GM23338 (cell line): ENCODE measurements at regions not wholly inside any gene's neighbourhood (a gene's known extent, or its start where the extent isn't known, plus 50 kb on each side); places are given as distances from the start of the nearest gene placed in this dataset.
"Not testable (repeated sequence)": the region's sequence is repeated elsewhere in the genome, so short reads cannot be mapped to it uniquely, and the experiment has no call there.

ENCODE experiments used
- EZH2 ChIP-seq: fragments of 200-600 bp; sonication (generic); IDR thresholded peaks from one replicate; pipeline ENCODE4 v1.8.0; 2017; ENCODE audit warnings: antibody characterized with exemption, mild to moderate bottlenecking, low read depth; ENCODE audit not compliant: unreplicated experiment
- EZH2phosphoT487 ChIP-seq: fragments of 200-600 bp; sonication (generic); IDR thresholded peaks from one replicate; pipeline ENCODE4 v1.8.1; 2018; ENCODE audit warnings: antibody characterized with exemption; ENCODE audit not compliant: unreplicated experiment
- POLR2AphosphoS5 ChIP-seq: IDR thresholded peaks from 2 replicates; pipeline ENCODE4 v1.6.1; 2016; ENCODE audit warnings: antibody characterized with exemption, low read depth
- STAT1 ChIP-seq: IDR thresholded peaks from one replicate; pipeline ENCODE4 v1.6.1; 2016; ENCODE audit warnings: antibody characterized with exemption; ENCODE audit not compliant: unreplicated experiment
- TF ChIP-seq, protein P1 (sequence below), 2 experiments: fragments of 200-600 bp in 1 of 2; sonication (generic) in 1 of 2; conservative IDR thresholded peaks; 2 replicates each; pipeline versions ENCODE4 v1.5.1 to v1.6.1; 2016 to 2017; ENCODE audit warnings: antibody characterized with exemption in 2 of 2, low read depth in 2 of 2, mild to moderate bottlenecking in 2 of 2, moderate library complexity in 1 of 2
- TF ChIP-seq, protein P2 (sequence below): fragments of 250-450 bp; sonication (Bioruptor Pico); IDR thresholded peaks from 2 replicates; pipeline ENCODE4 v1.5.0; 2020; ENCODE audit warnings: mild to moderate bottlenecking, moderate library complexity
- TF ChIP-seq, protein P3 (sequence below): IDR thresholded peaks from 2 replicates; pipeline ENCODE4 v1.6.1; 2016; ENCODE audit warnings: antibody characterized with exemption
- TF ChIP-seq, protein P4 (sequence below): IDR thresholded peaks from one replicate; pipeline ENCODE4 v1.6.1; 2018; ENCODE audit warnings: antibody characterized with exemption; ENCODE audit not compliant: unreplicated experiment

DNA sequence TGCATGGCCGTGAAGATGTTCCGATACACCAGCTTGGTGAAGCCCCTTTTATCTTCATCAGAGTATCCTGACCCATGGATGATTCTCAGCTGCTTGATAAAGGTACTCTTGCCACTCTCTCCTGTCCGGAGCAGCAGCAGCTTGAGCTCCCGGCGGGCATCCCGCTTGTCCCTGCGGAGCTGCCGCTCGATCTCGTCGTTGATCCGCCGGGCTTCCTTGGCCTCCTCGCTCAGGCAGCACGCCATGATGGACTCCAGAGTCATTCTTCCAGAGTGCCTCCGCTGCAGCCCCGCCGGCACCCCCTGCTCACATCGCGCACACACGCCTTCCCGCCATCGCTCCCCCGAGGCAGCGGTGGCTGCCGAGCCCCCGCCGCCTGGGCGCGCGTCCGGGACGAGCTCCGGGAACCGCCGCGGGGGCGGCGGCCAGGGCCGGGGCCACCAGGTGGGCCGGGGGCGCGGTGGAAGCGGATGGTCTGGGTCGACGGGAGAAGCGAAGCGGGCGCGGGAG lies 51.3 kb upstream of the TUBA3D start:
- TF ChIP-seq POLR2AphosphoS5, EZH2phosphoT487, EZH2, STAT1: not testable (repeated sequence)
- TF ChIP-seq, protein P1, sequence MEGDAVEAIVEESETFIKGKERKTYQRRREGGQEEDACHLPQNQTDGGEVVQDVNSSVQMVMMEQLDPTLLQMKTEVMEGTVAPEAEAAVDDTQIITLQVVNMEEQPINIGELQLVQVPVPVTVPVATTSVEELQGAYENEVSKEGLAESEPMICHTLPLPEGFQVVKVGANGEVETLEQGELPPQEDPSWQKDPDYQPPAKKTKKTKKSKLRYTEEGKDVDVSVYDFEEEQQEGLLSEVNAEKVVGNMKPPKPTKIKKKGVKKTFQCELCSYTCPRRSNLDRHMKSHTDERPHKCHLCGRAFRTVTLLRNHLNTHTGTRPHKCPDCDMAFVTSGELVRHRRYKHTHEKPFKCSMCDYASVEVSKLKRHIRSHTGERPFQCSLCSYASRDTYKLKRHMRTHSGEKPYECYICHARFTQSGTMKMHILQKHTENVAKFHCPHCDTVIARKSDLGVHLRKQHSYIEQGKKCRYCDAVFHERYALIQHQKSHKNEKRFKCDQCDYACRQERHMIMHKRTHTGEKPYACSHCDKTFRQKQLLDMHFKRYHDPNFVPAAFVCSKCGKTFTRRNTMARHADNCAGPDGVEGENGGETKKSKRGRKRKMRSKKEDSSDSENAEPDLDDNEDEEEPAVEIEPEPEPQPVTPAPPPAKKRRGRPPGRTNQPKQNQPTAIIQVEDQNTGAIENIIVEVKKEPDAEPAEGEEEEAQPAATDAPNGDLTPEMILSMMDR (conservative IDR thresholded peaks at IDR 0.05; ENCODE audit: low read depth in 2 of 2): not testable (repeated sequence)
- TF ChIP-seq, protein P2, sequence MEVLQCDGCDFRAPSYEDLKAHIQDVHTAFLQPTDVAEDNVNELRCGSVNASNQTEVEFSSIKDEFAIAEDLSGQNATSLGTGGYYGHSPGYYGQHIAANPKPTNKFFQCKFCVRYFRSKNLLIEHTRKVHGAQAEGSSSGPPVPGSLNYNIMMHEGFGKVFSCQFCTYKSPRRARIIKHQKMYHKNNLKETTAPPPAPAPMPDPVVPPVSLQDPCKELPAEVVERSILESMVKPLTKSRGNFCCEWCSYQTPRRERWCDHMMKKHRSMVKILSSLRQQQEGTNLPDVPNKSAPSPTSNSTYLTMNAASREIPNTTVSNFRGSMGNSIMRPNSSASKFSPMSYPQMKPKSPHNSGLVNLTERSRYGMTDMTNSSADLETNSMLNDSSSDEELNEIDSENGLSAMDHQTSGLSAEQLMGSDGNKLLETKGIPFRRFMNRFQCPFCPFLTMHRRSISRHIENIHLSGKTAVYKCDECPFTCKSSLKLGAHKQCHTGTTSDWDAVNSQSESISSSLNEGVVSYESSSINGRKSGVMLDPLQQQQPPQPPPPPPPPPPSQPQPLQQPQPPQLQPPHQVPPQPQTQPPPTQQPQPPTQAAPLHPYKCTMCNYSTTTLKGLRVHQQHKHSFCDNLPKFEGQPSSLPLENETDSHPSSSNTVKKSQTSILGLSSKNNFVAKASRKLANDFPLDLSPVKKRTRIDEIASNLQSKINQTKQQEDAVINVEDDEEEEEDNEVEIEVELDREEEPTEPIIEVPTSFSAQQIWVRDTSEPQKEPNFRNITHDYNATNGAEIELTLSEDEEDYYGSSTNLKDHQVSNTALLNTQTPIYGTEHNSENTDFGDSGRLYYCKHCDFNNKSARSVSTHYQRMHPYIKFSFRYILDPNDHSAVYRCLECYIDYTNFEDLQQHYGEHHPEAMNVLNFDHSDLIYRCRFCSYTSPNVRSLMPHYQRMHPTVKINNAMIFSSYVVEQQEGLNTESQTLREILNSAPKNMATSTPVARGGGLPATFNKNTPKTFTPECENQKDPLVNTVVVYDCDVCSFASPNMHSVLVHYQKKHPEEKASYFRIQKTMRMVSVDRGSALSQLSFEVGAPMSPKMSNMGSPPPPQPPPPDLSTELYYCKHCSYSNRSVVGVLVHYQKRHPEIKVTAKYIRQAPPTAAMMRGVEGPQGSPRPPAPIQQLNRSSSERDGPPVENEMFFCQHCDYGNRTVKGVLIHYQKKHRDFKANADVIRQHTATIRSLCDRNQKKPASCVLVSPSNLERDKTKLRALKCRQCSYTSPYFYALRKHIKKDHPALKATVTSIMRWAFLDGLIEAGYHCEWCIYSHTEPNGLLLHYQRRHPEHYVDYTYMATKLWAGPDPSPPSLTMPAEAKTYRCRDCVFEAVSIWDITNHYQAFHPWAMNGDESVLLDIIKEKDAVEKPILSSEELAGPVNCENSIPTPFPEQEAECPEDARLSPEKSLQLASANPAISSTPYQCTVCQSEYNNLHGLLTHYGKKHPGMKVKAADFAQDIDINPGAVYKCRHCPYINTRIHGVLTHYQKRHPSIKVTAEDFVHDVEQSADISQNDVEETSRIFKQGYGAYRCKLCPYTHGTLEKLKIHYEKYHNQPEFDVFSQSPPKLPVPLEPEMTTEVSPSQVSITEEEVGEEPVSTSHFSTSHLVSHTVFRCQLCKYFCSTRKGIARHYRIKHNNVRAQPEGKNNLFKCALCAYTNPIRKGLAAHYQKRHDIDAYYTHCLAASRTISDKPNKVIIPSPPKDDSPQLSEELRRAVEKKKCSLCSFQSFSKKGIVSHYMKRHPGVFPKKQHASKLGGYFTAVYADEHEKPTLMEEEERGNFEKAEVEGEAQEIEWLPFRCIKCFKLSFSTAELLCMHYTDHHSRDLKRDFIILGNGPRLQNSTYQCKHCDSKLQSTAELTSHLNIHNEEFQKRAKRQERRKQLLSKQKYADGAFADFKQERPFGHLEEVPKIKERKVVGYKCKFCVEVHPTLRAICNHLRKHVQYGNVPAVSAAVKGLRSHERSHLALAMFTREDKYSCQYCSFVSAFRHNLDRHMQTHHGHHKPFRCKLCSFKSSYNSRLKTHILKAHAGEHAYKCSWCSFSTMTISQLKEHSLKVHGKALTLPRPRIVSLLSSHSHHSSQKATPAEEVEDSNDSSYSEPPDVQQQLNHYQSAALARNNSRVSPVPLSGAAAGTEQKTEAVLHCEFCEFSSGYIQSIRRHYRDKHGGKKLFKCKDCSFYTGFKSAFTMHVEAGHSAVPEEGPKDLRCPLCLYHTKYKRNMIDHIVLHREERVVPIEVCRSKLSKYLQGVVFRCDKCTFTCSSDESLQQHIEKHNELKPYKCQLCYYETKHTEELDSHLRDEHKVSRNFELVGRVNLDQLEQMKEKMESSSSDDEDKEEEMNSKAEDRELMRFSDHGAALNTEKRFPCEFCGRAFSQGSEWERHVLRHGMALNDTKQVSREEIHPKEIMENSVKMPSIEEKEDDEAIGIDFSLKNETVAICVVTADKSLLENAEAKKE (CRISPR knock-in tag): not testable (repeated sequence)
- TF ChIP-seq, protein P3, sequence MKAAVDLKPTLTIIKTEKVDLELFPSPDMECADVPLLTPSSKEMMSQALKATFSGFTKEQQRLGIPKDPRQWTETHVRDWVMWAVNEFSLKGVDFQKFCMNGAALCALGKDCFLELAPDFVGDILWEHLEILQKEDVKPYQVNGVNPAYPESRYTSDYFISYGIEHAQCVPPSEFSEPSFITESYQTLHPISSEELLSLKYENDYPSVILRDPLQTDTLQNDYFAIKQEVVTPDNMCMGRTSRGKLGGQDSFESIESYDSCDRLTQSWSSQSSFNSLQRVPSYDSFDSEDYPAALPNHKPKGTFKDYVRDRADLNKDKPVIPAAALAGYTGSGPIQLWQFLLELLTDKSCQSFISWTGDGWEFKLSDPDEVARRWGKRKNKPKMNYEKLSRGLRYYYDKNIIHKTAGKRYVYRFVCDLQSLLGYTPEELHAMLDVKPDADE: not testable (repeated sequence)
- TF ChIP-seq, protein P4, sequence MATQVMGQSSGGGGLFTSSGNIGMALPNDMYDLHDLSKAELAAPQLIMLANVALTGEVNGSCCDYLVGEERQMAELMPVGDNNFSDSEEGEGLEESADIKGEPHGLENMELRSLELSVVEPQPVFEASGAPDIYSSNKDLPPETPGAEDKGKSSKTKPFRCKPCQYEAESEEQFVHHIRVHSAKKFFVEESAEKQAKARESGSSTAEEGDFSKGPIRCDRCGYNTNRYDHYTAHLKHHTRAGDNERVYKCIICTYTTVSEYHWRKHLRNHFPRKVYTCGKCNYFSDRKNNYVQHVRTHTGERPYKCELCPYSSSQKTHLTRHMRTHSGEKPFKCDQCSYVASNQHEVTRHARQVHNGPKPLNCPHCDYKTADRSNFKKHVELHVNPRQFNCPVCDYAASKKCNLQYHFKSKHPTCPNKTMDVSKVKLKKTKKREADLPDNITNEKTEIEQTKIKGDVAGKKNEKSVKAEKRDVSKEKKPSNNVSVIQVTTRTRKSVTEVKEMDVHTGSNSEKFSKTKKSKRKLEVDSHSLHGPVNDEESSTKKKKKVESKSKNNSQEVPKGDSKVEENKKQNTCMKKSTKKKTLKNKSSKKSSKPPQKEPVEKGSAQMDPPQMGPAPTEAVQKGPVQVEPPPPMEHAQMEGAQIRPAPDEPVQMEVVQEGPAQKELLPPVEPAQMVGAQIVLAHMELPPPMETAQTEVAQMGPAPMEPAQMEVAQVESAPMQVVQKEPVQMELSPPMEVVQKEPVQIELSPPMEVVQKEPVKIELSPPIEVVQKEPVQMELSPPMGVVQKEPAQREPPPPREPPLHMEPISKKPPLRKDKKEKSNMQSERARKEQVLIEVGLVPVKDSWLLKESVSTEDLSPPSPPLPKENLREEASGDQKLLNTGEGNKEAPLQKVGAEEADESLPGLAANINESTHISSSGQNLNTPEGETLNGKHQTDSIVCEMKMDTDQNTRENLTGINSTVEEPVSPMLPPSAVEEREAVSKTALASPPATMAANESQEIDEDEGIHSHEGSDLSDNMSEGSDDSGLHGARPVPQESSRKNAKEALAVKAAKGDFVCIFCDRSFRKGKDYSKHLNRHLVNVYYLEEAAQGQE: not testable (repeated sequence)
